CD4-positive, alpha-beta T cell (primary cell): ENCODE measurements at regions not wholly inside any gene's neighbourhood (a gene's known extent, or its start where the extent isn't known, plus 50 kb on each side); places are given as distances from the start of the nearest gene placed in this dataset.

ENCODE experiments used
- ATAC-seq: fragments of 200-7000 bp; cut with Tn5 transposase; one replicate; pipeline ENCODE4 v1.10.0; 2022; ENCODE audit warnings: mild to moderate bottlenecking; ENCODE audit not compliant: poor library complexity
- CTCF ChIA-PET: fragments of 350-600 bp; sonication (Branson Sonifier 250); formaldehyde crosslinking; loops from one replicate; lab custom pipeline; 2021; ENCODE audit warnings: antibody characterized with exemption, inconsistent platforms; lab: Charles Lee
- POLR2A ChIA-PET: fragments of 350-600 bp; sonication (Branson Sonifier 250); formaldehyde crosslinking; loops from one replicate; lab custom pipeline; 2021; ENCODE audit warnings: antibody characterized with exemption, inconsistent platforms; lab: Charles Lee
- DNase-seq, 14 experiments: peaks; one replicate each; pipeline ENCODE4 v3.0.0-alpha.2; 2013 to 2020; ENCODE audit warnings: mixed read lengths in 2 of 14
- H3K27ac ChIP-seq, 2 donors: one replicate each; pipeline versions ENCODE4 v1.5.1 to v1.7.0; 2013; ENCODE audit warnings: low read length in 2 of 2, low read depth in 1 of 2, mild to moderate bottlenecking in 1 of 2
- H3K27me3 ChIP-seq, 2 experiments: 1 replicate in 1 of 2; 2 replicates in 1 of 2; pipeline versions ENCODE4 v1.6.1 to v1.7.0; 2013; ENCODE audit warnings: low read length in 2 of 2, control low read depth in 1 of 2, mild to moderate bottlenecking in 1 of 2, moderate library complexity in 1 of 2; ENCODE audit not compliant: insufficient read depth in 2 of 2, control insufficient read depth in 1 of 2
- H3K36me3 ChIP-seq: one replicate; pipeline ENCODE4 v1.6.1; 2013; ENCODE audit warnings: low read length, control low read depth; ENCODE audit not compliant: insufficient read depth
- H3K4me1 ChIP-seq: one replicate; pipeline ENCODE4 v1.6.1; 2013; ENCODE audit warnings: low read length, control low read depth; ENCODE audit not compliant: insufficient read depth
- H3K4me3 ChIP-seq: one replicate; pipeline ENCODE4 v1.5.1; 2013; ENCODE audit warnings: mild to moderate bottlenecking, low read length, moderate library complexity
- H3K9me3 ChIP-seq, 2 experiments: 1 replicate in 1 of 2; 2 replicates in 1 of 2; pipeline versions ENCODE4 v1.6.1 to v1.7.0; 2013; ENCODE audit warnings: low read length in 2 of 2, mild to moderate bottlenecking in 2 of 2, control low read depth in 1 of 2, moderate library complexity in 1 of 2; ENCODE audit not compliant: control insufficient read depth in 1 of 2, insufficient read depth in 1 of 2
- H3K27ac Mint-ChIP-seq: one replicate; pipeline ENCODE4 v1.8.0; 2020; ENCODE audit warnings: mixed read lengths
- H3K27me3 Mint-ChIP-seq: one replicate; pipeline ENCODE4 v1.8.0; 2021; ENCODE audit warnings: mixed read lengths
- H3K36me3 Mint-ChIP-seq: one replicate; pipeline ENCODE4 v1.8.0; 2021; ENCODE audit warnings: low read depth, mixed read lengths
- H3K4me1 Mint-ChIP-seq: one replicate; pipeline ENCODE4 v1.8.0; 2021; ENCODE audit warnings: low read depth, mixed read lengths
- H3K4me3 Mint-ChIP-seq: one replicate; pipeline ENCODE4 v1.8.0; 2020; ENCODE audit warnings: mild to moderate bottlenecking, mixed read lengths
- H3K9me3 Mint-ChIP-seq: one replicate; pipeline ENCODE4 v1.8.0; 2020; ENCODE audit warnings: mixed read lengths
- intact Hi-C, 2 experiments: fragments of 100-400 bp; cut with DNase I in 1 of 2; cut with micrococcal nuclease in 1 of 2; formaldehyde crosslinking; loops; one replicate each; pipeline versions ENCODE4 v1.15.1 to v1.9.0; 2023 to 2025; cut with DNase I, micrococcal nuclease
- TF ChIP-seq, protein P1 (sequence below): fragments of 200-600 bp; IDR thresholded peaks from one replicate; pipeline ENCODE4 v1.8.0; 2022; ENCODE audit warnings: antibody characterized with exemption, mild to moderate bottlenecking

GRCh38 chr3:16040991-16041390, 133.5 kb upstream of the GALNT15 start:
- Mint-ChIP-seq H3K9me3 (no peaks in the 10 kb centered on the region), H3K27me3 (no peaks in the 10 kb centered on the region), H3K4me1 (no peaks in the 10 kb centered on the region), H3K36me3 (no peaks in the 10 kb centered on the region), H3K27ac (no peak overlapping the region), H3K4me3 (no peak overlapping the region)
- H3K4me1 ChIP-seq, result no peaks in the 10 kb centered on the region
- no peaks in the 10 kb centered on the region for H3K27me3 ChIP-seq
- intact Hi-C loops, result loop anchor here in 1 of 2 experiments (10.0 kb wide), 1 partner anchor 416 kb away; no protein-coding TSS in a partner anchor
- TF ChIP-seq, protein P1, sequence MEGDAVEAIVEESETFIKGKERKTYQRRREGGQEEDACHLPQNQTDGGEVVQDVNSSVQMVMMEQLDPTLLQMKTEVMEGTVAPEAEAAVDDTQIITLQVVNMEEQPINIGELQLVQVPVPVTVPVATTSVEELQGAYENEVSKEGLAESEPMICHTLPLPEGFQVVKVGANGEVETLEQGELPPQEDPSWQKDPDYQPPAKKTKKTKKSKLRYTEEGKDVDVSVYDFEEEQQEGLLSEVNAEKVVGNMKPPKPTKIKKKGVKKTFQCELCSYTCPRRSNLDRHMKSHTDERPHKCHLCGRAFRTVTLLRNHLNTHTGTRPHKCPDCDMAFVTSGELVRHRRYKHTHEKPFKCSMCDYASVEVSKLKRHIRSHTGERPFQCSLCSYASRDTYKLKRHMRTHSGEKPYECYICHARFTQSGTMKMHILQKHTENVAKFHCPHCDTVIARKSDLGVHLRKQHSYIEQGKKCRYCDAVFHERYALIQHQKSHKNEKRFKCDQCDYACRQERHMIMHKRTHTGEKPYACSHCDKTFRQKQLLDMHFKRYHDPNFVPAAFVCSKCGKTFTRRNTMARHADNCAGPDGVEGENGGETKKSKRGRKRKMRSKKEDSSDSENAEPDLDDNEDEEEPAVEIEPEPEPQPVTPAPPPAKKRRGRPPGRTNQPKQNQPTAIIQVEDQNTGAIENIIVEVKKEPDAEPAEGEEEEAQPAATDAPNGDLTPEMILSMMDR, result no peak
- no peak overlapping the region for H3K4me3 ChIP-seq
- DNase-seq (no peak), ATAC-seq (no peak)
- POLR2A ChIA-PET, result no interaction called here
- H3K9me3 ChIP-seq, result no peaks in the 10 kb centered on the region
- CTCF ChIA-PET, result no interaction called here
- no peaks in the 10 kb centered on the region for H3K36me3 ChIP-seq
- H3K27ac ChIP-seq, result no peak overlapping the region

GRCh38 chr3:16048435-16049318, 125.8 kb upstream of the GALNT15 start:
- Mint-ChIP-seq H3K9me3 (no peaks in the 10 kb centered on the region), H3K4me3 (no peak overlapping the region), H3K27ac (no peak overlapping the region), H3K36me3 (no peaks in the 10 kb centered on the region), H3K4me1 (peaks cover 6% of the 10 kb centered on the region), H3K27me3 (no peaks in the 10 kb centered on the region)
- peak in 11 of 14 experiments; percentile 5 to 70 (median 17) for DNase-seq
- POLR2A ChIA-PET, result no interaction called here
- TF ChIP-seq, protein P1, result peak; percentile 82
- no peaks in the 10 kb centered on the region for H3K4me1 ChIP-seq
- H3K36me3 ChIP-seq, result no peaks in the 10 kb centered on the region
- CTCF ChIA-PET, result interaction anchor here (1.2 kb wide), 1 partner anchor 165 kb away, joined by 3 read pairs; no protein-coding TSS in a partner anchor
- peak; percentile 87 for ATAC-seq
- H3K27ac ChIP-seq, result no peak overlapping the region
- no peaks in the 10 kb centered on the region for H3K27me3 ChIP-seq
- intact Hi-C loops, result loop anchor here (1.0 to 10.0 kb wide), 4 partner anchors 199 to 502 kb away; no protein-coding TSS in a partner anchor
- H3K9me3 ChIP-seq, result no peaks in the 10 kb centered on the region
- H3K4me3 ChIP-seq, result no peak overlapping the region

DNA sequence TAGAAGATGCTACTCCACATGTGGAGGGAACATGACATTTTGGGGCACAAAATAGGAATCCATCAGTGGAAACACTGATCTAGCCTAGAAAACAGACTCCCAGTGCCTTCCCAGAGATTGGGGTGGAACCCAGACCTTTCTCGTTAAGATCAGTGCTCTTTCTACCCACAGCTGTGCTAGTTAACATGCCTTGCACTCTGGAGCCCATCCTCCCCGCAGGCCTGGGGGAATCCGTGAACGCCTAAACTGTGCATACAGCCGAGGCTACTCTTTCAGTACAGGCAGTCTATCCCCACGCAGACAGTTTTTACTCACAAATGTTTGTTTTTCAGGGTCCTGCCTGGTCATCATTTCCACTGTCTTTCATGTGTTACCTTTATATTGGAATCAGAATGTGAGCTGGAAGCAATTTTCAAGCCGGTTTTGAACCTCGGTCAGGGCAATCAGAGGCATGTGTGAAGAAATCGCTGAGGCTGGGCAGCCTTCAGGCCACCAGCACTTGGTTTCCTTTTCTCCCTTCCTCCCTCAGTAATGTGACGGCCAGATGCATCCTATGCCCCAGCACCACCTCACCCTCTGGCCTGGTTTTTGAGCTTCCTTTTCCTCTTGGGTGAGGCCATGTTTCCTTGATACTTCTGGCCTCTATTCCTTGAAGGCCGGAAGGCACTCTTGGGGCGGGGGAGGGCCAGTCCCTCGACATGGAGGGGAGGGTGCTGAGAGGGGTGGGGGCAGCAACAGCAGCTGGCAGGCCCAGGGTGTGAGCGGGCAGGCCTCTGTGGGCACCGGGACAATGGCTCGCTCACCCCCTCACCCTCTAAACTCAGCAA, 123.6 kb upstream of the GALNT15 start:
- H3K27me3 ChIP-seq, result no peaks in the 10 kb centered on the region
- H3K27me3 Mint-ChIP-seq, result no peaks in the 10 kb centered on the region
- no peak overlapping the region for H3K4me3 Mint-ChIP-seq
- H3K9me3 Mint-ChIP-seq, result no peaks in the 10 kb centered on the region
- H3K27ac Mint-ChIP-seq, result no peak overlapping the region
- TF ChIP-seq, protein P1, result no peak
- peaks cover 6% of the 10 kb centered on the region for H3K4me1 Mint-ChIP-seq
- CTCF ChIA-PET, result no interaction called here
- H3K9me3 ChIP-seq, result no peaks in the 10 kb centered on the region
- POLR2A ChIA-PET, result no interaction called here
- DNase-seq (no peak), ATAC-seq (no peak)
- intact Hi-C loops, result loop anchor here in 1 of 2 experiments (5.0 kb wide), 1 partner anchor 126 kb away; no protein-coding TSS in a partner anchor
- H3K27ac ChIP-seq, result no peak overlapping the region
- no peak overlapping the region for H3K4me3 ChIP-seq
- no peaks in the 10 kb centered on the region for H3K36me3 Mint-ChIP-seq
- H3K36me3 ChIP-seq, result no peaks in the 10 kb centered on the region
- H3K4me1 ChIP-seq, result no peaks in the 10 kb centered on the region
